NCI-H2227 (cell line): ENCODE measurements at regions not wholly inside any gene's neighbourhood (a gene's known extent, or its start where the extent isn't known, plus 50 kb on each side); places are given as distances from the start of the nearest gene placed in this dataset.

Experiments
- DNase-seq: peaks from one replicate; lab custom pipeline; 2025; ENCODE audit not compliant: unreplicated experiment; lab: John Stamatoyannopoulos, UW

DNA sequence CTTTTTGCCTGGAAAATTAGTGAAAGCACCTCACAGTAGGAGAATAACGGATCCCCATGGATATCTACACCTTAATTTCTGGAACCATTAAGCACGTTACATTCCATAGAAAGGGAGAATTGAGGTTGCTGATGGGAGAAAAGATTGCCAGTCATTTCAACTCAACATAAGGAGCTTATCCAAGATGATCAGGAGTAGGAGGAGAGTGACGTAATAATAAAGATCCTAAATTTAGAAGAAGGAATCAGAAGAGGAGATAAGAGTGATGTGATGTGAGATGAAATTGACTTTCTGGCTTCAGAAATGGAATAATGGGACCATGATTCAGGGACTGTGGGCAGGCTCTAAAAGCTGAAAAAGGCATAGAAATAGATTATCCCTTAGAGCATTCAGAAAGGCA, 1017.8 kb upstream of the CHAC2 start:
- no peak for DNase-seq

DNA sequence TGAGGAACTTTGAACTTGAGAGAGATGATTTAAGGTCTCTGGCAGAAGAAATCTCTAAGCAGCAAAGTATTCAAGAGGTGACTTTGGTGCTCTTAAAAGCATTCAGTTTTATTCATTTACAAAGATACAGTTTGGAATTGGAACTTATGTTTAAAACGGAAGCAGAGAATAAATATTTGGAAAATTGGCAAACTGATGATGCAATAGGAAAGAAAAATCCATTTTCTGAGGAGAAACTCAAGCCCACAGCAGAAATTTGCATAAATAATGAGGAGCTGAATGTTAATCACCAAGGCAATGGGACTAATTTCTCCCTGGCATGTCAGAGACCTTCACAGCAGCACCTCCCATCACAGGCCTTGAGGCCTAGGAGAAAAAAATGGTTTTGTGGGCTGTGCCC, 1022.5 kb upstream of the CHAC2 start:
- no peak for DNase-seq

DNA sequence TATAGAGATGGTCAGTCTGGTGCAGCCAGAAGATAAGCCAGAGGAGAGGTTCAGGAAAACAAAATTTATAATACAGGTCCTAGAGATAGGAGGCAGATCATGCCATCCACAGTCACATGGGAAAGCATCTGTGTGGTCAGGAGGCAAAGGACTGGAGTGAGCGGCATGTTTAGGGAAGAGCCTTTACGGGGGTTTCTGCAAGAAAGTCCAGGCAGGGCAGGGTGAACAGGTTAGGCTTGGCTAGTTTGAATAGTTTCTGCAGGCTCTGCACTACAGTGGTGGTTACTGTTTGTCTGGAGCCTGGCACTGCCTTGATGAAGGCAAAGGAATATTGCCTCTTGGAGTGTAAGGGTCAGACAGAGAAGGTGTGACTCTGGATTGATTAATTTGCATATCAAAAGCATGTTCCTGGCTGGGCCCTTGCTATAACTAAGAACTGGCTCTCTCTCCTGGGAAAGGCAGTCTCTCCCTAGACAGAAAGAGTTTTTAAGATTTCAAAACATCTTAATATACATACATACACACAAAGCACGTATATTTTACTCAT, 1034.7 kb upstream of the CHAC2 start:
- no peak for DNase-seq

DNA sequence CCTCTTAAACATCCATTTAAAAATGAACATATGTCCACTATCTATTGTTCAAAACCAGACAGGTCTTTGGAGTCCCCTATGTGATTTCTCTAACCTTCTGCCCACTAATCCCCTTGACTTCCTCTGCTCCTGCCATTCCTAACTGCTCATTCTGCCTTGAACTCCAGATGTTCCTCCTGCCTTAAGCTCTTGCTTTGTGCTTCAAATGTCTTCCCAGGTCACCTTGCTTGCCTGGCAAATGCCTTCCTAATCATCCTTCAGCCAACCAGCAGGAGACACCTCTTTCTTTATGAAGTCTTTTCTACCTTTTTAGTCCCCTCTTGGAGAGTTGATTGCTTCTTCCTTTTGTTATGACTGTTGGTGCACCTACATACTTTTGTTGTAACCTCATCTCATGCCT, 1043.0 kb upstream of the CHAC2 start:
- DNase-seq = no peak

DNA sequence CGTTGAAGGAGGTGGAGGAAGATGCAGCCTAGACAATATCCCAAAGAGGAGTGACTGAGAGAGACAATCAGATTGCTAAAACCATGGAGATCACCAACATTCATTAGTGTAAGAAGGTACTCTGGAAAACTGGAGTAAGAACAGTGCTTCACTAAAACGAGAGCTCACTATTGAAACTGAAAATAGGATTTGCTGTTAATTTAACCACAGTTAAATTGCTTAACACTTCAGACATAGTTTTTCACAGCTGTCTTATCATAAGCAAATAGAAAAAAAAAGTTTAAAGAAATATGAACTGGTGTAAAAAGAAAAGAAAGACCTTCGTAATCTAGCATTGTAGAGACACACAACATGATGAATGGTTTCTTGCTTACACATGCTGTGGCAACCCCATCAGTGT, 1049.8 kb upstream of the CHAC2 start:
- no peak for DNase-seq

DNA sequence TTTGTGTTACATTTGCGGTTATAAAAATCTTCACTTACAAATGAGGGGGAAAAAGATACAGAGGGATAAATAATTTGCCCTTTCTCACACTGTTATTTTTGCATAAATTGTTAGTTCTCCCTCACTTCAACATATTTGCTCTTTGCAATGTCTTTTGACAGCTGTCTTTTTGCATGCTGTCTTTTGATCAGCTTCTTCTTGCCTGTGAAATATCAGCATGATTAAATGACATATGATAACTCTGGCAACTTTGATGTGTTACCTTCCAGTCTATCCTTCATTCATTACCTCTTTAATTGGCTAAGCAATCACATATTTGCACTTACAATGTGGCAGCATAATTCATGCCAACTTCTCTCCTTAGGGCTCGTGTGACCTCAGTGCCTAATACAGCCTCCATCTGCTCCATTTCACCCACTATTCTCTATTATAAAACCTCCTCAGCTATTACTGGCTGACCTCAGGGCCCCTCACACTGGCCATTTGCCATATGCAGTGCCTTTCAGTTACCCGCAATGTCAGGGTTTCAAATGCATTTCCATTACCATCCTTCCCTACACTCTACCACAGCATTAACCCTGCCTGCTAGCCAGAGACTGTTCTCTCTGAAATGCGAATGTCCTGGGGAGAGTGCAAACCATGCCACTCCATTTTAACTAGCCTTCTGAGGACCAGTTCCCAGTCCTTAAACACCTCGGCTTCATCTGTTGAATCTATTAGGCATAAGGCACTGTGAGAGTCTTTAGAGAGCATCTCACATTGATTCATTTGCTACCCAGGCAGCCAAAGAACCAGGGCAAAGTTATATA, 1056.6 kb upstream of the CHAC2 start:
- no peak for DNase-seq

DNA sequence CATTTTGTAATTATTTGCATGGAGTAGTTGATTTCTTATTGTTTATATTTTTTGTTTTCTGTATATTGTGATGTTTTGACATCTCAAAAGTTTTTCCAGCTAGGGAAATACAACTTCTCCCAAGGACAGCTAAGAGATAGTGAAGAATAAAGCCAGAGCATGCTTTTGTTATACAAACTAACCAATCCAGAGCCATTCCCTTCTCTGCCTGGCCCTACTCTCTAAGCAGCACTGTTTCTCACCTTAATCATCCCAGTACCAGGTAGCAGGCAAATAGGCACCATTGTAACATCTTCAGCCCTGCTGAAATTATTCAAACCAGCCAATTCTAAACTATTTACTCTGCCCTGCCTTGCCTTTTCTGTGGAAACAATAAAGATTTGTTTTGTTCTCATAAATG, 1063.4 kb upstream of the CHAC2 start:
- DNase-seq = no peak

DNA sequence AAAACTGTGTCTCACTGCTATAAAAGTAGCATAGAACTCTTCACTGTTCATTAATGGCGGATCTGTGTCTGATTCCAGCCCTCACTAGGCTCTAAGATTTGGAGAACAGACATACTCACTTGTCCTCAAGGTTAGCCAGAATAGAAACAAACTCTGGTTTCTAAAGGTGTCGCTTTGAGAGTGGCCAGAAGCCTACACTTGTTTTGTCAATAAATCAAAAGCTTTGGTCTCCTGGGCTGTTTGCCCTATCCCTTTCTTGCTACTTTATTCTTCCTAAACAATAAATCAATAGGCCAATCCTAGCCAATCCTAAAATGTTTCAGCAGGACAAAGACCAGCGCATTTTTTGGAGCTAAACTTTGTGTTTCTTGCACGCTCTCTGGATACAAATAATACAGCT, 1064.6 kb upstream of the CHAC2 start:
- no peak for DNase-seq

DNA sequence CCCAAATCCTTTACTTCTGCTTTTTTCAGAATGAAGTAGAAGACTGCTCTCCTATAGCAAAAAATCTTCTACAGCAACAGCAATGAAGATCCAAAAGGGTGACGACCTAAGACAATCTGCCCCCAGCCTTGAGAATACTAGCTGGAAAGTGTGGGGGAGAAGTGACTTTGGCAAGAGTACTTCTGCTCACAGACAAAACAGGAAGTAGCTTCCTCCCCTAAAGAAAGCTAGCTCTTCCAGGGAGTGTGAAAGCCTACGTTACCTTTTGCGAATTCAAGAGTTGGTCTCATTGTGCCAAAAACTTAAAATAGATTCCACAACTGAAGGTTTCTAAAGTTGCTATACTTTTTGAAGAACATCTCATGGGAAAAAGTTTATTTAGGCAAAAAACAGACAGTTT, 1069.2 kb upstream of the CHAC2 start:
- no peak for DNase-seq

DNA sequence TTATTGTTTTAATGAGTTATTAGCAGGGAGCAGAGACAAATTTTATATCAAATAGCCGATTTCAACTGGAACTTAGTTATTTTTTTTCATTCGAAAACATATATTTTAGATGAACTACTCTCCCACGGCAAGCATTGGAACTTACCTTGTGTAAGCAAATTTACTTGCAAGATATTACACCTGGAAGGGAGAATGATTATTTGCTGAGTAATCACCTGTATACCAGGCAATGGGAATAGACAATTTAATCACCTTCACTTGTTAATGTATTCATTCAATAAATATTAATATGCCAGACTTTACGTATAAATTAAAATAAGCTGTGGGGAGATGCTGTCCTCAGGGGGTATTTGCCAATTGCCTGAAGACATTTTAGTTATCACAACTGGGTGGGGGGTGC, 1069.9 kb upstream of the CHAC2 start:
- no peak for DNase-seq

DNA sequence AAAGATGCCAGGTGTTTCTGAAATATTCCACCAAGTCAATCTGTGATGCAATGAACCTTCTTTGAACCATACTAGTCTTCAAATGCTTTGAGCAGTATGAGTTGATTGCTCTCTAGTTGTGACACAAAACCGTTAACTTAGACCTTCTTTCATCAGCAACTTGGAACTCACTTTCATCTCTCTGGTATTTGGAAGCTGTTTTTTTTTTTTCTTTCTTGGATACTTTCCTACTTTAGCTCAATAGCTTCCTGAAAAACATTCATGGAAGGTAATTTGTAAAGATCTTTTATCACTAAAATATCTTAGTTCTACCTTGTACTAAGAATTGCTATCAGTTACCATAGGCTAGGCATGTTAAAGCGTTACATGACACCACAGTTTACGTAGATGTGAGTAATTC, 1071.9 kb upstream of the CHAC2 start:
- no peak for DNase-seq

DNA sequence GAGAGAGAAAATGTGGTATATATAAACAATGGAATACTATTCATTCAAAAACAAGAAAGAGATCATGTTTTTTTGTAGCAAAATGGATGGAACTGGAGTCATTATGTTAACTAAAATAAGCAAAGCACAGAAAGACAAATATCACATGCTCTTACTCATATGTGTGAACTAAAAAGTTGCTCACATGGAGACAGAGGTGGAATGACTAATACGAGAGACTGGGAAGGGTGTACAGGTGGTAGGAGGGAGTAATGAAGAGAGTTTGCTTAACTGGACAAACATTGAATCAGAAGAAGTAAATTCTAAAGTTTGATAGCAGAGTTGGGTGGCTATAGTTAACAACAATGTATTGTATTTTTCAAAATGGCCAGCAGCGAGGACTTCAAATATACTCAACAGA, 1080.7 kb upstream of the CHAC2 start:
- no peak for DNase-seq

DNA sequence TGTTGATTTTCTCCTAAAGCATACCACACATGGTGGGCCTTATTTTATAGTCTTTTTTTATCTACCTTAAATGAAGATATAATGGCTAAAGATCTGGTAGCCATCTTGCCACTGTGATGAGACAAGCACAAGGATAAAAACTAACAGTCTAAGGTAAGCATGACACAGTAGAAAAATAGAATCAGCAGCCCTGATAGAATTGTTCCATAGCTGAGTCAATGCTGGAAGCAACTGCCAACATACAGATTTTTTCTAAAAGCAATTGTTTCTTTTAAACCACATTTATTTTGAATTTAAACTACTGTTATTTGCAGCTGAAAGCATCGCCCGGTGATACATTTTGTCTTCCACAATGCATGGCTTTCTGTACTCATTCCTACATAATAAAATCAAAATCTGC, 1091.5 kb upstream of the CHAC2 start:
- no peak for DNase-seq

DNA sequence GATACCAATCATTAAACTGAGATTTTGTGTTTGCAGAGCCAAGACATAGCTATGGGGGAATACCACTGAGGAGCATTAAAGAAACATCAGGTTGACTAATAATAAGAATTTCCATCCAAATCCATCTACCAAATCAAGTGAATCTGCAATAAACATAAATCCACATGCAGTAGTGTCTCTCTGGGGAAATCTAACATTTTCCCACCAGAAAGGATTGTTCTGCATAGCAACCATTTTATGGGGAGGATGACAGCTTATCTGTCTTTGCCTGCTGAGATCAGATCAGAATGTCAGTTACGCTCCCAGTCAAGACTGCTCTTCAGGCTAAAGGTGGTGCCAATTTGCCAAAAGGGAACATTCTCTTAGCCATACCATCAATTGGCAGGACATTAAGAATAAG, 1098.9 kb upstream of the CHAC2 start:
- no peak for DNase-seq

DNA sequence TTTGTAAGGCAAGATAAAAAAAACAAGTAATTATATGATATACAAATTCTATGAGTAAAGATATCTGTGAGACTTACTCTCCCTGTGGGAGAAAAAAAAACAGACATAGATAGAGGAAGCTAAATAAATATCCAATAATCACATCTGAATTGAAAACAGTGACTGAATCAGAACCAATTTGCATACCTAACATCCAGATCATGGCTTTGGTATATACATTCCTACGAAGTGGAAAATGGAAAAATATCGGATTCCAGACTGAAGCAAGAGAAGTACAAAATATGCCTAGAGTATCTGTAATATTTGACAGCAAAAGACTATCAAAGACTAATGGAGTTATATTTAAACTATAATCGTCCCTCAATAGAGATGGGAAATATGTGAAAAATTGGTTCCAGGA, 1108.1 kb upstream of the CHAC2 start:
- DNase-seq = no peak

DNA sequence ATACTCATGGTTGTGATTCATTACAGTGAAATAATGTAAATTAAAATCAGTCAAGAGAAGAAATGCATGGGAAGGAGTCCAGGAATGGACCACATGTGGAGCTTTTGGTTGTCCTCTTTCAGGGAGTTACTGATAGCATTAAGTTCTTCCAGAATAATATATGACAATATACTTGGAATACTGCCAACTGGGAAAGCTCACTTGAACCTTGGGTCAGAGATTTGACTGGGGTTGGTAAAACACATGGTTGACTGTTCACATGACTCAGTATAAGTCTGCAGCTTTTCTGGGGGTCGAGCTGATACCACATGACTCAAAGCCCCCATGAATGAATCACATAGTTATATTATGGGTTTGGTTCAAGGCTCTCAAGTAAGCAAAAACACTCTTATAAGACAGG, 1109.0 kb upstream of the CHAC2 start:
- DNase-seq = no peak

DNA sequence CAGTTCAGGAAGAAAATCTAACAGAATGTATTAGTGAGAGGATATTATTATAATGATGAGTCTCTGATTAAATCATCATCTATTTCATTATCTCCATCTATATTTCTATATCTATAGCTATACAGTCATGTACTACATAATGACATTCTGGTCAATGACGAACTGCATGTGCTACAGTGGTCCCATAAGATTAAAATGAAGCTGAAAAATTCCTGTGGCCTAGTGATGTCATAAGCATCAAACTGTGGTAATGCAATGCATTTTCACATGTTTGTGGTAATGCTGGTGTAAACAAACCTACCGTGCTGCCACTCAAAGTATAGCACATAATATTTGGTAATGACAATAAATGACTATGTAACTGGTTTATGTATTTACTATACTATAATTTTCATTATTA, 1127.9 kb upstream of the CHAC2 start:
- no peak for DNase-seq

DNA sequence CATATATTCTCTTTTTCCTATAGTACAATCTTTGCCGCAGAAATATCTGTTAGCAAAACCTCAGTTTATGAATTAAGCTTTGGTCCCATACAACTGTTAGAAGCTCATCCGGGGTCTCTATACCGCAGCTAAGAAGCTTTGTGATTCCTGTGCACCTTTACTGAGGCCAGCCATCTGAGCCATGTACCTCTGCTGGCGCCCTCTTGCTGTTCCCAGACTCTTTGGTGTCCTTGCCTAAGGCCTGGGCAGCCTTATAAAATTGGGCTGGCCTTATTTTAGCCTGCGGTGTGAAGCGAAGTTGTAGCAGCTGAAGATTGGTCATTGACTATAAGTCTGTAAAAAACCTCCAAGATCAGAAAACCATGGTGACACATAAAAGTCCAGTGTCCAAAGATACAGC, 1135.1 kb upstream of the CHAC2 start:
- DNase-seq = no peak

DNA sequence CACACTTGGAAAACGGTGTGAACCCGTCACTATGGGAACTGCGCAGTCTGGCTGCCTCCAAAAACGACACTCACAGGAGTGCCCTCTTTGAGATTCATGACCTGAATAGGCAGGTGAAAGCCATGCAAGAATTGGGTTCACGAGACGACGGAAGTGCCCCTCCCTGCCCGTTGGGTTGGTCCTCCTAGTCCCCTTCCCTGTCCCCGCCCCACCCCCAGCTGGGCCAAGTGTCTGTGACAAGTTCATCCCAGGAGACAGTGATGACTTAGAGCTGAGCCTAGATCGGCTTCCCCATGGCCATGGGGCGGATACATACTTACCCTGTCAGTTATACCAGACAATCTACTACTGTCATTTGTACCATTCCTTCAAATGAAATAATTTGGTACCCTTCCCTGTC, 1137.7 kb upstream of the CHAC2 start:
- no peak for DNase-seq

DNA sequence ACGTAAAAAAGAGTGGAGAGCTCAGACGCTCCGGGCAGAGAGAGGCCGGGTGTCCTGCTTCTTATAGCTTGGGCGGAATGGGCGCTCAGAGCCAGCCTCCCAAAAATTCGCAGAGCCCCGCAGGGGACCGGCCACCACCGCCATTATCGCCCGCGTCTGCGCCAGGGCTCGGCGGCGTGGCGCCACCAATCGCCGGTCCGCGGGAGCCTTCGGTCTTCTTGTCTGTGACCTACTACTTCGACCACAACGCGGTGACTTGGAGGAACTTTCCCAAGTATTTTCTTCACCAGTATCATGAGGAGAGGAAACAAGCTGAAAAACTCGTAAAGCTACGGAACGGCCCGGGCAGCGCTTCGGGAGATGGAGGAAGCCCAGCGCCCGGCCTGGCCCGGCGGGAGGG, 1138.1 kb upstream of the CHAC2 start:
- DNase-seq = no peak

DNA sequence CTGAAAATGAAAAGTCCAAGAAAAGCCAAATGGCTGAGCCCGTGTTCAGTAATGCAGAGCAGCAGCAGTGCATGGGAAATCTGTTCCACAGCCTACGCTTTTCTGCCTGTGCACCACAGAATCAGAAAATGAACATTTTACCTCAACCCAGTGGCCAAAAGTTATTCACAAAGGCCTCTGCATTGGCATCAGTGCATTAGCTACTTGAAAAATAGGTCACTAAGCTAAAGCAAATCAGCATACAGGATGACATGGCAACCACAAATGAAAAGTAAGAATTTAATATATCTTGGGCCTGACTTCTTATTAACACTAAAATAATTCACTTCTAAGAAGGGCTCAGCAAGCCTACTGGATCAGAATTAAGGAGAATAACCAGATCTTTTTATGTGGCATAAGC, 1145.3 kb upstream of the CHAC2 start:
- DNase-seq = no peak

DNA sequence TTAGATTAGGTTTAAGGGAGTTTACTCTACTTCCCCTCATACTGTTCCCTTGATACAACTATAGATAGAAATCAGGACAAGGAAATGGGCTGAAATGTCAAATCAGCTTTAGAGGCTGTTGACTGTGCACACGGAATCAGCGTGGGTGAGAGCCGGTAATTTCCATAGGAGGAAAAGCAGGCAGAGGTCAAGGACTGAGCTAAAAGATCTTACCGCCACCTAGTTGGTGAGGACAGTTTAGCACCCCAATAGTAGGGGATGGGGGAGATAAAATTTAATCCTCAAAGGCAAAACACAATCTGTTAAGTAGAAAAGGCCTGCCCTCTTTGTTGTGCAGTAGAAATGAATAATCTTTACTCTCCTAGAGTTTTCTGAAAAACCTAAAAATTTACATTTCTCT, 1154.5 kb upstream of the CHAC2 start:
- DNase-seq = no peak

DNA sequence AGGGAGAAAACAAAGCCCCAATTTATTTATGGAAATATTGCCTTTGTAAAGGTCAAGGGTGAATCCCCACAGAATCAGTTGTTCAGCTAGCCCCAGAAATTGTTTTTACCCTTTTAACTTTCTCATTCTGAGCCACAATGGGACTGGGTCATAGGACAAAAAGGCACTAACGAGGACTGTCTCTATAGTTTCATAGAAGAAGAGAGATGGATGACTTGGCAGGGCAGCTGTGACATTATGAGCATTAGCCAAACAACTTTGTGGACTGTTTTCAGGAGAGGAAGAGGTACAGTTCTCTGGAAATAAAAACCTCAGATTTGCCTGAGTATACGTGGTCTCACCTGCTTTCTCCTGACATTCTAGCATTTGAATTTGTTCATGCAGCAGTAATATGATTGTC, 1155.8 kb upstream of the CHAC2 start:
- DNase-seq = no peak
